Mucosa of gallbladder (tissue), 1 donor: ENCODE measurements at regions not wholly inside any gene's neighbourhood (a gene's known extent, or its start where the extent isn't known, plus 50 kb on each side); places are given as distances from the start of the nearest gene placed in this dataset.

ENCODE experiments used
- DNase-seq: peaks from one replicate; pipeline ENCODE4 v3.0.0-alpha.2; 2020; ENCODE audit warnings: low spot score
- donor health status: DM: no; HTN: no; CAD: no.

- DNase-seq = no peak
Measured at GRCh38 chr11:134532131-134532920, 120.3 kb upstream of the B3GAT1 start.

GRCh38 chr11:134531327-134532130 lies 119.5 kb upstream of the B3GAT1 start:
- DNase-seq = no peak

DNA sequence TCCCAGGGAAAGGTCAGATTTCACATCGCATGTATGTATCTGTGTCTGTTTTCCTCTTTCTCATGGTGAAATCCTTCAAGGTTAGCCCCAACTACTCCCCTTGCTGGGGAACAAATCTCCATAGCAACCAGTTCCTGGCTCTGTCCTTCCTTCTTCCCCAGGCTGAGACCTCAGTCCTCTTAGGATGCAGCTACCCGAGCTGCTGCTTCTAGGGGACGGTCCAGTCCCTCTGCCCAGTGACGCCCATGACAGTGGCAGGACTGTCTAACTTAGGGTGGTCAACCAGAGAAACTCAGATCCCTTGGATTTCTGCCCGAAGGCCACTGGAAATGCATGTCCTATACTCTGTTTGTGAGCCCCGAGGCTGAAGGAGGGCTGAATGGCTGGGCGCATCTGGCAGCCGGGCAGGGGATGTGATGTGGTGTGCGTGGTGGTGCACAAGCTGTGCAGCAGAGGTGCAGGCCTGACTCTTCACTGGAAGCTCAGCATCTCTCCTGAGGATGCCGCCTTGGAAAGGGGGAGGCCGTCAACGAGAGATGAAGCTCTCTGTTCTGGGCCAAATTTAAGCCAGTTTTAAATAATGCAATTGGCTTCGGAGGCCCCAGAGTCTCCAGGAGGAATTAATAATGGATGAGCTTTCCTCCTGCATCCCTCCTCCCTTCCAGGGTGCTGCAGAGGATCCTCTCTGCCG lies 118.7 kb upstream of the B3GAT1 start:
- no peak for DNase-seq

- no peak for DNase-seq
Measured at GRCh38 chr11:134529212-134530096, 117.4 kb upstream of the B3GAT1 start.

DNA sequence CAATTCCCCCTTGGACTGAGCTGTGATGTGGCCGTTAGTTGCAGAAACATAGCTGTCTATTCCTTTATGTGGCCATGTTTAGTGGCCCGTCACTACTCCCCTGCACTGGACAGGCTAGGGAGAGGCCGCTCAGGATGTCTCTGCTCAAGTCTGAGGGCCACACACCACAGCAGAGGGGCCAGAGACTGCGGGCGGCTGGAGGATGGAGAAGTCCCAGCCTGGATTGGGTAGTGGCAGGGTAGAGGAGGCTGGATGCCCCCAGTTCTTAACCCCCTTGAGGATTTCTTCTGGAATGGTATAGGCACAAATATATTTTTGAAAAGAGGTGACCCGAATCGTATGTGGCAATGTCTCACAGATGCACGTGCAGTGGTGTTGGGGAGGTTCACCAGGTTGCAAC lies 116.4 kb upstream of the B3GAT1 start:
- DNase-seq = no peak

DNA sequence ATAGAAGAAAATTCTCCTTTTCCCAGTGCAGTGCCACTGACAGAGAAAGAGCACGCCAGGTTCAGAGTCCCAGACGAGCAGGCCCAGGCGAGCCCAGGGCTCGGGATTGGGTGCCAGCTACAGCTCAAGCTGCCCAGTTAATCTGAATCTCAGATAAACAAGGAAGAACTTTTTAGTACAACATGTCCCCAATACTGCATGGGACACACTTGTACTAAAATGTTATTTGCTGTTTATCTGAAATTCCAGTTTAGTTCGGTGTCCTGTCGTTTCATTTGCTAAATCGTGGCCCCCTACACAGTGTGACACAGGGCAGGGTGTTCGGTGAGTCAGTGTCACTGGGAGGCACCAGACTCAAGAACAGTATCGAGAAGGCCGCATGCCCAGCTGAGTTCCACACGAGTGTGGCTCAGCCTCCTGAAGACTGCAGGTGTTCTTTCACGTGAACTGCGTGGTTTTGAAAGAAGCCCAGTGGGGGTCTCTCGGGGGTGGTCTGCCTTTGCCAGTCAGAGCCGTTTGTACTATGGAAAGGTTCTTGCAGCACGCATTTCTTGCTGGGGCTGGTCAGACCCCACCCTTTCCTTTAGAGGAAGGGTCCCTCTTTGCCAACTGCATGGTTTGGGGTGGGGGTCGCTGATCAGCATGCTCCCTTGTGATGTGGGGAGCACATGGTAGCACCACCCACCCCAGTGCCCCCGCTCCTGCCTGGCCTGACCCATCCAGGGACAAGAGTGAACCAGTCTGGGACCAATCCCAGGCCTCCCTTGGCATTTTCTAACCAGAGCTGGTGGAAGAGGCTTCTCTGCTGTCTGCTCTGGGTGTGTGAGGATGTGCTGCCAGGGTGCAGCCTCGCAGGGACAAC lies 115.6 kb upstream of the B3GAT1 start:
- no peak for DNase-seq

- DNase-seq = no peak
Measured at GRCh38 chr11:134524896-134525845, 113.1 kb upstream of the B3GAT1 start.

DNA sequence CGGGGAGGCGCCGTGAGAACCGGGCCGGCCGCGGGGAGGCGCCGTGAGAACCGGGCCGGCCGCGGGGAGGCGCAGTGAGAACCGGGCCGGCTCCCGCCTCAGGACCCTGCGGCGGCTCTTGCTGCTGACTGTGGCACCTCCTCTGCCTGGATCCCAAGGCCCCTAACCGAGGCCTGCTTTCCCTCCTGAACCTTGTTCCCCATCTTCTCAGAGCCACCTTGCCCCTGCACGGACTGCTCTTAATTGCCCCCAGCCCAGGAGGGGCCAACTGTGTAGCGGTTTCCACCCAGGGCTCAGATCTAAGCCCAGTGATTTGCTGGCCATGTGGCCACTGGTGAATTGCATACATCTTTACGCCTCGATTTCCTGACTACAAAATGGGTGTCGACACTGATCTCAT lies 112.2 kb upstream of the B3GAT1 start:
- DNase-seq = no peak

DNA sequence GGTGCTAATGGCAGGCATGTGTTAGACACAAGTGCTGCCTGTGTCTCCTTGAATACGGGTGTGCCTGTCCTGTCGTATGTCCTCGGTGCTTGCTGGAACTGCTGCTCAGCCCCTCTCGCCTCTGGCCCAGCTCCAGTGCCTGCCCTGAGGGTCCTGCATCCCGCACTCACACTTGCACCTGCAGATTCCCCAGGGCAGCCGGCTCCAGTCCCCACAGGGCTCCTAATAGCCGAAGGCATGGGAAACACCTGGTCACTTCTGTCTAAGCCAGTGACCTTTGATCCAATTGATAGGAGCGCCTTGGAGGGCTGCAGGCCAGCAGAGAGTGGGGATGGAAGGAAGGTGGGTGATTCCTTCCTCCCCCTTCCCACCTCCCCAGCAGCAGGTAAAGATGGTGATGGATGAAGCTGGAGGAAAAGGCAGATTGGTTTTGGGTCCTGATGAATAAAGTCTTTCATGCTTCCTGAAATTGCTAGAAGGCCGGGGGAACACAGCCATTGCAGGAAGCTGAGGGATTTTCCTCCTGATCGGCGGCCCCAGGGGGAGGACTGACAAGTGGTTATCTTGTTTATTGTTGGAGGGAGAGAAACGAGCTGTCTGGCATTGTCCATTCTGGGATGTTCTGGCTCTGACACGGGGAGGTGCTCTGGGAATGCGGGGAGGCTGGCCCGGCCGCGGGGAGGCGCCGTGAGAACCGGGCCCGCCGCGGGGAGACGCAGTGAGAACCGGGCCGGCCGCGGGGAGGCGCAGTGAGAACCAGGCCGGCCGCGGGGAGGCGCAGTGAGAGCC lies 110.9 kb upstream of the B3GAT1 start:
- no peak for DNase-seq

GRCh38 chr11:134521452-134522289 lies 109.6 kb upstream of the B3GAT1 start:
- no peak for DNase-seq

DNA sequence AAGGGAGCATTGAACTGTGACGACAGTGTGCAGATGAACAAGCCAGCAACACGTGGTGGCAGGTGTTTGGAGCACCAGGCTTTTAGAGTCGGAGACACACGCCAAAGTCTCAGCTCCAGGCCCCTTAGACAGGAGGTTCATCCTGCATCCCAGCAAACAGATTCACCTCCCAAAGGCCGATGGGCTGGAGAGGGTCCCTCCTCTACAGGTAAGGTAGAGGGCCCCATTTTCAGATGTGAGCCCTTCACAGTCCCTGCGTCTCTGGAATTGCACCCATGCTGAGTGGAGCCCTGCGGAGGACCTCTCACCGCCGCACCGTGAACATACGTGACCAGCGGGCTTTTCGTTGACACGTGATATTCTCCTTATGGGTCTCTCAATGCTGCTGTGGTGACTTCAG lies 109.0 kb upstream of the B3GAT1 start:
- no peak for DNase-seq

GRCh38 chr11:134519788-134520187 lies 107.7 kb upstream of the B3GAT1 start:
- DNase-seq = no peak

- DNase-seq = no peak
Measured at GRCh38 chr11:134519390-134519750, 107.3 kb upstream of the B3GAT1 start.

DNA sequence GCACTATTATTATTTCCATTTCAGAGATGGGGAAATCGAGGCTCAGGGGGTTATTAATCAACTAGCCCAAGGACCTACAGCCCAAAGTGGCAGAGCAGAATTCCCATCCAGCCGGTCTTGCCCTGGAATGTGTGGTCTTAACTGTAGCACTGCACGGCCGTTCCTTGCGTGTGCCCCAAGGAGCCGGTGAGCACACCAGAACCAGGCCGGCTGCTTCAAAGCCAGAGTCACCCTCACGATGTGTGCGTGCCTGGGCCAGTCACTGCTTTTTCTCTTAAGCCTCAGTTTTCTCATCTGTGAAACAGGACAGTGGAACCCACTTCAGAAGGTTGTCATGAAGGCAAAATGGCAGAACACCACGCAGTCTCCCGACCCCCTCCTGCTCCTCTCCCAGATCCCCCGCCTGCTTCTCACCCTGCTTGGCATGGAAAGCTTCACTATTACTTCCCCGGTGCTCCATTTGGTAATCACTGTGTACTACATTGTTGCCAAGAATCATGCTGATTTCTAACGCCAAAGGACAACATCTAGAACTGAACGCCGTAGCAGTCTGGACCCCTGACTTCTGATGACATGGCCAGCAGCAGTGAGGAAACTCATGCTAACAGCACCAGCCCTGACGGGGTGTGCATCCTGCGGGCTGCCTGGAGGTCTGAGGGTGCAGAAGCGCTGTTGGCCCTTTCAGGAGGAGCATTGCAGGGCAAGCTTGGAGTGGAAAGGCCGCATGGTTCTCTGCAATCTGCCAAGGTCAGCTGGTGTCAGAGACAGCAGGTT lies 106.8 kb upstream of the B3GAT1 start:
- DNase-seq = no peak

DNA sequence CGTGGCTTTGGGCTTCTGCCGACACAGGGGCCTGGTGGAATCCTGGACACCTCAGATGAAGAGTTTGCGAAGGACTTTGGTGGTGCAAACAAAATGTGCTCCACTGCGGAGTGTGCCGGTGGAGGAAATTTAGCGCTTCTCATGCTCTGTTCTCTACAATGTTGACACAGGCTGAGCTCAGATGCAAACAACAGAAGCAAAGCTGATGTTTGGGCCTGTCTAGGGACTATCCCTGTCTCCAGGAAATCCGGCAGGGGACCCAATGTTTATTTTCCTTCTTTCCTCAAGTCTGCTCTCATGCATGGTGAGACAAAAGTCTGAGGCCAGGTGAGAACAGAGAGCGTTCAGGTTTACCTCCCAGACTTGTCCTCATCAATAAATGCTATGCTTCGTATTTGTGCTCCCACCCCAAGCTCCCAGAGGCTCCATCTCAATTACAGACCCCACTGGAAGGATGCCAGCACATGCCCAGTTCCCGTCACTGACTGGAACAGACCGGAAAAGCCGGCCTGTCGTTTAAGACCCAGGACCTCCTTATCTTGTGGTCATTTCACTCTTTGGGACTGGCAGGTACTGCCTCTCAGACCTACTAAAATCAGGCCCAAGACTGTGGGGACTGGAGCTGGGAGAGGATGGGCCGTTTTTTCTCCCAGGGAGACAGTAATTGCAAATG lies 105.7 kb upstream of the B3GAT1 start:
- DNase-seq = no peak

- DNase-seq = no peak
Measured at GRCh38 chr11:134517115-134517514, 105.1 kb upstream of the B3GAT1 start.
